B cell (primary cell): ENCODE measurements at regions not wholly inside any gene's neighbourhood (a gene's known extent, or its start where the extent isn't known, plus 50 kb on each side); places are given as distances from the start of the nearest gene placed in this dataset.
A peak's percentile ranks its signal among the peaks of the same experiment; 100 is the strongest.

Source experiments
- ATAC-seq: fragments of 200-7000 bp; cut with Tn5 transposase; one replicate; pipeline ENCODE4 v1.10.0; 2021; ENCODE audit warnings: low read depth, mild to moderate bottlenecking, moderate number of reproducible peaks, moderate library complexity
- CTCF ChIA-PET: fragments of 350-600 bp; sonication (Branson Sonifier 250); formaldehyde crosslinking; loops from one replicate; lab custom pipeline; 2021; ENCODE audit warnings: antibody characterized with exemption, inconsistent platforms; lab: Charles Lee
- POLR2A ChIA-PET: fragments of 350-600 bp; sonication (Branson Sonifier 250); formaldehyde crosslinking; loops from one replicate; lab custom pipeline; 2021; ENCODE audit warnings: antibody characterized with exemption; lab: Charles Lee
- DNase-seq: peaks from one replicate; pipeline ENCODE4 v3.0.0; 2013
- H2AFZ ChIP-seq: 2 replicates; pipeline ENCODE4 v1.6.1; 2012; ENCODE audit warnings: mild to moderate bottlenecking, low read depth, low read length; ENCODE audit not compliant: insufficient read depth, poor library complexity, severe bottlenecking
- H3K27ac ChIP-seq, 2 donors: 1 replicate in 1 of 2; 2 replicates in 1 of 2; pipeline ENCODE4 v1.5.1; 2012 to 2013; ENCODE audit warnings: low read length in 2 of 2, mild to moderate bottlenecking in 2 of 2, moderate library complexity in 1 of 2
- H3K27me3 ChIP-seq, 4 experiments: fragments of 200-600 bp in 1 of 4; sonication (generic) in 1 of 4; replicated peaks in 1 of 4; 1 replicate in 2 of 4; 2 replicates in 2 of 4; pipeline versions ENCODE4 v1.6.1 to v1.7.0; 2013 to 2016; ENCODE audit warnings: low read length in 3 of 4, mild to moderate bottlenecking in 2 of 4, mixed read lengths in 1 of 4, moderate library complexity in 1 of 4; ENCODE audit not compliant: insufficient read depth in 4 of 4, control insufficient read depth in 3 of 4; ENCODE audit errors: control extremely low read depth in 1 of 4
- H3K36me3 ChIP-seq, 2 experiments: replicated peaks in 1 of 2; 1 replicate in 1 of 2; 2 replicates in 1 of 2; pipeline versions ENCODE4 v1.6.1 to v1.7.1; 2013; ENCODE audit warnings: low read length in 1 of 2; ENCODE audit not compliant: insufficient read depth in 2 of 2, control insufficient read depth in 1 of 2; ENCODE audit errors: control extremely low read depth in 1 of 2, extremely low read depth in 1 of 2
- H3K4me1 ChIP-seq, 2 donors: fragments of 200-600 bp in 1 of 2; sonication (generic) in 1 of 2; 1 replicate in 1 of 2; 2 replicates in 1 of 2; pipeline versions ENCODE4 v1.5.1 to v1.6.1; 2013 to 2017; ENCODE audit warnings: low read length in 2 of 2; ENCODE audit not compliant: control insufficient read depth in 2 of 2, insufficient read depth in 2 of 2
- H3K4me2 ChIP-seq: replicated peaks from 2 replicates; pipeline ENCODE3; 2012; ENCODE audit warnings: mild to moderate bottlenecking, low read depth, low read length; ENCODE audit not compliant: poor library complexity, severe bottlenecking
- H3K4me3 ChIP-seq, 5 experiments: fragments of 200-600 bp in 1 of 5; sonication (generic) in 1 of 5; 1 replicate in 3 of 5; 2 replicates in 2 of 5; pipeline versions ENCODE4 v1.5.1 to v1.7.0; 2011 to 2016; ENCODE audit warnings: low read length in 4 of 5, mild to moderate bottlenecking in 4 of 5, low read depth in 2 of 5, control low read depth in 1 of 5, moderate library complexity in 1 of 5; ENCODE audit not compliant: insufficient read depth in 1 of 5; ENCODE audit errors: control extremely low read depth in 1 of 5, extremely low read depth in 1 of 5
- H3K79me2 ChIP-seq: fragments of 200-600 bp; sonication (generic); one replicate; pipeline ENCODE4 v1.6.0; 2016; ENCODE audit warnings: low read length; ENCODE audit not compliant: control insufficient read depth, insufficient read depth
- H3K9ac ChIP-seq: fragments of 200-600 bp; sonication (generic); 2 replicates; pipeline ENCODE4 v1.6.1; 2017; ENCODE audit warnings: mild to moderate bottlenecking, low read length, moderate library complexity
- H3K9me3 ChIP-seq, 3 donors: one replicate each; pipeline versions ENCODE4 v1.6.1 to v1.7.1; 2013; ENCODE audit warnings: low read length in 2 of 3; ENCODE audit not compliant: control insufficient read depth in 2 of 3, insufficient read depth in 1 of 3; ENCODE audit errors: control extremely low read depth in 1 of 3
- H4K20me1 ChIP-seq: 2 replicates; pipeline ENCODE4 v1.6.0; 2012; ENCODE audit warnings: mild to moderate bottlenecking, low read length; ENCODE audit not compliant: insufficient read depth, control insufficient read depth, poor library complexity, severe bottlenecking
- H3K27ac Mint-ChIP-seq: one replicate; pipeline ENCODE4 v1.8.0; 2021; ENCODE audit warnings: mixed read lengths
- H3K27me3 Mint-ChIP-seq: one replicate; pipeline ENCODE4 v1.8.0; 2021; ENCODE audit warnings: mixed read lengths
- H3K4me1 Mint-ChIP-seq: one replicate; pipeline ENCODE4 v1.8.0; 2021; ENCODE audit warnings: mixed read lengths
- H3K4me3 Mint-ChIP-seq: one replicate; pipeline ENCODE4 v1.8.0; 2021; ENCODE audit warnings: mixed read lengths
- H3K9me3 Mint-ChIP-seq: one replicate; pipeline ENCODE4 v1.8.0; 2022; ENCODE audit warnings: mixed read lengths; ENCODE audit not compliant: insufficient read depth
- EZH2 ChIP-seq: IDR thresholded peaks from 2 replicates; pipeline ENCODE4 v1.6.1; 2012; ENCODE audit warnings: borderline replicate concordance, low read depth, mild to moderate bottlenecking, moderate library complexity, low read length; ENCODE audit not compliant: insufficient read depth, poor library complexity, severe bottlenecking
- WGBS: methylation state at CpG from one replicate; pipeline ENCODE4 v1.1.5; 2013; ENCODE audit warnings: missing lambda C conversion rate; ENCODE audit not compliant: insufficient coverage; 5-methylcytosine and 5-hydroxymethylcytosine counted together
- intact Hi-C: fragments of 100-400 bp; cut with micrococcal nuclease; formaldehyde crosslinking; loops from one replicate; pipeline ENCODE4 v1.10.0; 2022
- TF ChIP-seq, protein P1 (sequence below): fragments of 200-600 bp; IDR thresholded peaks from one replicate; pipeline ENCODE4 v1.8.0; 2022; ENCODE audit warnings: antibody characterized with exemption, mild to moderate bottlenecking

DNA sequence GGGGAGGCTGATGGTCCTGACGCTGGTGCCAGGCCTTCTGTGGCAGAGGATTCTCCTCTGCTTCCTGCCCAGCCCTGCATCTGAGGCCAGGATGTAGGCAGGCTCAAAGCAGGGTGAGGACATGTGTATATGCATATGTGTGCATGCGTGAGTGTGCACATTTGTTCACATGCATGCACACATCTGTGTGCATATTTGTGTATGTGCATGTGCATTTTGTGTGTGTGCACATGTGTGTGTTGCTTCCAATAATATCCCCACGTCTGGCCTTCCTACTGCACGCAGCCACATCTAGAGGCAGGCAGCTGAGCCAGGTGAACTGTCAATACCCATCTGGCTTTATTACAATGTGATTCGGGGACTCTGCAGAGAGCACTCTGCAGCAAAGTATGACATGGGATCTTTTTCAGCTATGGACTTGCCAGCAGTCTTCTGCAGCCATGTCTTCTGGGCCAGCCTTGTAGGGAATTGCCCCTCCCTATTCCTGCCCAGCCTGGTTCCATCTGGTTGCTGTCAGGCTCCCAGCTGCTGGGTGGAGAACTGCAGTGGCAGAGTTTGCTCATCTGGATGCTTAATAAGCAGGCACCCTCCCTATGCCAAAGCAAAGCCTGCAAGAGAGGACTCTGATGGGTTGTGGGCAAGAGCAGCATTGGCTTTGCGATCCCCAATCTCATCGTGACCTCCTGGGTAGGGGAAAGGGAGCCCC lies 140.7 kb downstream of the PFKFB3 start:
- Histone ChIP-seq H3K79me2 (no peaks in the 10 kb centered on the region), H3K4me1 (peaks cover 17 to 24% of the 10 kb centered on the region in 2 donors), H2AFZ (no peak overlapping the region), H3K9ac (no peak overlapping the region), H3K9me3 (peaks cover 0 to 6% (median 6%) of the 10 kb centered on the region in 3 donors), H3K36me3 (no peaks in the 10 kb centered on the region), H3K27ac (no peak overlapping the region), H3K4me2 (no peak overlapping the region), H3K27me3 (peaks cover 0 to 6% (median 0%) of the 10 kb centered on the region in 4 experiments), H3K4me3 (no peak overlapping the region), H4K20me1 (no peaks in the 10 kb centered on the region)
- ChIA-PET POLR2A (interaction anchor here (0.5 kb wide), 1 partner anchor 74 kb away, joined by 6 read pairs; no protein-coding TSS in a partner anchor), CTCF (interaction anchor here (0.5 to 4.4 kb wide), 3 partner anchors 11 to 141 kb away, joined by 4 to 10 read pairs (median 5); partner anchors contain the start of gene PFKFB3)
- Mint-ChIP-seq H3K27ac (peak overlapping the region; percentile 4), H3K9me3 (no peaks in the 10 kb centered on the region), H3K4me3 (no peak overlapping the region), H3K4me1 (peaks cover 23% of the 10 kb centered on the region), H3K27me3 (peaks cover 3% of the 10 kb centered on the region)
- 100% methylated on average over 7 of the region's 7 CpGs for WGBS
- DNase-seq (no peak), ATAC-seq (no peak)
- intact Hi-C loops = no loop called here
- TF ChIP-seq, protein P1, sequence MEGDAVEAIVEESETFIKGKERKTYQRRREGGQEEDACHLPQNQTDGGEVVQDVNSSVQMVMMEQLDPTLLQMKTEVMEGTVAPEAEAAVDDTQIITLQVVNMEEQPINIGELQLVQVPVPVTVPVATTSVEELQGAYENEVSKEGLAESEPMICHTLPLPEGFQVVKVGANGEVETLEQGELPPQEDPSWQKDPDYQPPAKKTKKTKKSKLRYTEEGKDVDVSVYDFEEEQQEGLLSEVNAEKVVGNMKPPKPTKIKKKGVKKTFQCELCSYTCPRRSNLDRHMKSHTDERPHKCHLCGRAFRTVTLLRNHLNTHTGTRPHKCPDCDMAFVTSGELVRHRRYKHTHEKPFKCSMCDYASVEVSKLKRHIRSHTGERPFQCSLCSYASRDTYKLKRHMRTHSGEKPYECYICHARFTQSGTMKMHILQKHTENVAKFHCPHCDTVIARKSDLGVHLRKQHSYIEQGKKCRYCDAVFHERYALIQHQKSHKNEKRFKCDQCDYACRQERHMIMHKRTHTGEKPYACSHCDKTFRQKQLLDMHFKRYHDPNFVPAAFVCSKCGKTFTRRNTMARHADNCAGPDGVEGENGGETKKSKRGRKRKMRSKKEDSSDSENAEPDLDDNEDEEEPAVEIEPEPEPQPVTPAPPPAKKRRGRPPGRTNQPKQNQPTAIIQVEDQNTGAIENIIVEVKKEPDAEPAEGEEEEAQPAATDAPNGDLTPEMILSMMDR = no peak
- no peak for TF ChIP-seq EZH2

- CTCF ChIA-PET = interaction anchor here (1.4 to 1.5 kb wide), 2 partner anchors 15 to 46 kb away, joined by 3 to 4 read pairs; no protein-coding TSS in a partner anchor
- Mint-ChIP-seq H3K27me3 (peaks cover 3% of the 10 kb centered on the region), H3K27ac (no peak overlapping the region), H3K4me3 (no peak overlapping the region), H3K9me3 (no peaks in the 10 kb centered on the region), H3K4me1 (peaks cover 39% of the 10 kb centered on the region)
- Histone ChIP-seq H4K20me1 (no peaks in the 10 kb centered on the region), H3K4me1 (peaks cover 36 to 44% of the 10 kb centered on the region in 2 donors), H3K27ac (no peak overlapping the region), H3K4me2 (no peak overlapping the region), H3K9ac (no peak overlapping the region), H3K4me3 (no peak overlapping the region), H3K36me3 (no peaks in the 10 kb centered on the region), H3K79me2 (no peaks in the 10 kb centered on the region), H2AFZ (no peak overlapping the region), H3K27me3 (peaks cover 0 to 11% (median 0%) of the 10 kb centered on the region in 4 experiments), H3K9me3 (peaks cover 0 to 6% (median 6%) of the 10 kb centered on the region in 3 donors)
- no peak for ATAC-seq
- 100% methylated on average over 1 of the region's 1 CpG for WGBS
- POLR2A ChIA-PET = no interaction called here
- intact Hi-C loops = no loop called here
- no peak for DNase-seq
- no peak for TF ChIP-seq EZH2
- TF ChIP-seq, protein P1 = no peak
Observed at GRCh38 chr10:6345404-6345803, 142.7 kb downstream of the PFKFB3 start.
